COLO829 (cell line): ENCODE measurements at regions not wholly inside any gene's neighbourhood (a gene's known extent, or its start where the extent isn't known, plus 50 kb on each side); places are given as distances from the start of the nearest gene placed in this dataset.

Experiments used
- DNase-seq: peaks from one replicate; pipeline ENCODE4 v3.0.0; 2012; ENCODE audit warnings: low spot score

- DNase-seq = no peak
These were observed 287.2 kb downstream of the RNF144B start for GRCh38 chr6:18674346-18674745.

GRCh38 chr6:18675881-18676280 is 288.7 kb downstream of the RNF144B start:
- DNase-seq = no peak

GRCh38 chr6:18676548-18676947 is 289.4 kb downstream of the RNF144B start:
- DNase-seq = no peak

- DNase-seq = no peak
These were observed 293.7 kb downstream of the RNF144B start for GRCh38 chr6:18680842-18681241.

- no peak for DNase-seq
These were observed 294.8 kb downstream of the RNF144B start for GRCh38 chr6:18681832-18682503.

GRCh38 chr6:18684343-18684742 is 297.2 kb downstream of the RNF144B start:
- no peak for DNase-seq

- DNase-seq = no peak
These were observed 306.0 kb downstream of the RNF144B start for GRCh38 chr6:18692929-18693685.

- no peak for DNase-seq
These were observed 306.7 kb downstream of the RNF144B start for GRCh38 chr6:18693881-18694280.

GRCh38 chr6:18703546-18703945 is 316.4 kb downstream of the RNF144B start:
- DNase-seq = peak; percentile 50

GRCh38 chr6:18707714-18708439 is 320.7 kb downstream of the RNF144B start:
- DNase-seq = no peak

GRCh38 chr6:18712595-18712994 is 325.4 kb downstream of the RNF144B start:
- DNase-seq = no peak

- no peak for DNase-seq
These were observed 332.9 kb downstream of the RNF144B start for GRCh38 chr6:18720075-18720474.

GRCh38 chr6:18724056-18724455 is 336.9 kb downstream of the RNF144B start:
- no peak for DNase-seq

- no peak for DNase-seq
These were observed 338.3 kb downstream of the RNF144B start for GRCh38 chr6:18725449-18725848.

- DNase-seq = no peak
These were observed 346.9 kb downstream of the RNF144B start for GRCh38 chr6:18733921-18734550.

GRCh38 chr6:18741741-18742140 is 354.6 kb downstream of the RNF144B start:
- no peak for DNase-seq

- peak; percentile 66 for DNase-seq
These were observed 355.3 kb downstream of the RNF144B start for GRCh38 chr6:18742406-18742805.

- no peak for DNase-seq
These were observed 359.6 kb downstream of the RNF144B start for GRCh38 chr6:18746727-18747126.

- no peak for DNase-seq
These were observed 361.2 kb downstream of the RNF144B start for GRCh38 chr6:18748314-18748713.

- no peak for DNase-seq
These were observed 365.3 kb downstream of the RNF144B start for GRCh38 chr6:18752278-18753068.

GRCh38 chr6:18753076-18753475 is 365.9 kb downstream of the RNF144B start:
- no peak for DNase-seq

GRCh38 chr6:18763086-18763485 is 375.9 kb downstream of the RNF144B start:
- DNase-seq = no peak
